Astrocyte of the spinal cord (primary cell): ENCODE measurements at regions not wholly inside any gene's neighbourhood (a gene's known extent, or its start where the extent isn't known, plus 50 kb on each side); places are given as distances from the start of the nearest gene placed in this dataset.
"Not testable (repeated sequence)": the region's sequence is repeated elsewhere in the genome, so short reads cannot be mapped to it uniquely, and the experiment has no call there.

Source experiments
- DNase-seq: peaks from one replicate; pipeline ENCODE4 v3.0.0; 2011; ENCODE audit warnings: low read depth, low spot score
- H3K4me3 ChIP-seq: 2 replicates; pipeline ENCODE4 v1.5.1; 2011; ENCODE audit warnings: low read depth, mild to moderate bottlenecking, low read length, moderate library complexity
- CTCF ChIP-seq: IDR thresholded peaks from 2 replicates; pipeline ENCODE4 v1.5.1; 2012; ENCODE audit warnings: low read depth, mild to moderate bottlenecking, low read length, inconsistent platforms
- in situ Hi-C: cut with HindIII; loops from 2 replicates; pipeline ENCODE4 v1.10.0; 2017; ENCODE audit warnings: low sequenced_read_pairs

- no peak overlapping the region for H3K4me3 ChIP-seq
- in situ Hi-C loops: no loop called here
Observed at GRCh38 chr7:76139670-76140069, 62.0 kb upstream of the SRRM3 start.

GRCh38 chr7:76140259-76140658 is 61.4 kb upstream of the SRRM3 start:
- H3K4me3 ChIP-seq, in situ Hi-C loops, DNase-seq: not testable (repeated sequence)

More at GRCh38 chr7:76139670-76140069, 62.0 kb upstream of the SRRM3 start:
- DNase-seq: no peak
- TF ChIP-seq CTCF: no peak

GRCh38 chr7:76142861-76143260 is 58.8 kb upstream of the SRRM3 start:
- H3K4me3 ChIP-seq: no peak overlapping the region
- in situ Hi-C loops: no loop called here
- no peak for DNase-seq
- no peak for TF ChIP-seq CTCF

- H3K4me3 ChIP-seq, in situ Hi-C loops, DNase-seq: not testable (repeated sequence)
Observed at GRCh38 chr7:76144664-76145270, 56.9 kb upstream of the SRRM3 start.

GRCh38 chr7:76146374-76146773 is 55.3 kb upstream of the SRRM3 start:
- H3K4me3 ChIP-seq: no peak overlapping the region
- DNase-seq: no peak
- no peak for TF ChIP-seq CTCF
- in situ Hi-C loops: no loop called here

GRCh38 chr7:76148947-76149346 is 52.7 kb upstream of the SRRM3 start:
- in situ Hi-C loops, H3K4me3 ChIP-seq, DNase-seq: not testable (repeated sequence)

GRCh38 chr7:76149847-76150691 is 51.6 kb upstream of the SRRM3 start:
- TF ChIP-seq CTCF: no peak
- no peak for DNase-seq
- in situ Hi-C loops: no loop called here
- H3K4me3 ChIP-seq: no peak overlapping the region
